GM19099 (cell line): ENCODE measurements at regions not wholly inside any gene's neighbourhood (a gene's known extent, or its start where the extent isn't known, plus 50 kb on each side); places are given as distances from the start of the nearest gene placed in this dataset.

Experiments used
- POLR2A ChIP-seq: IDR thresholded peaks from 3 replicates; pipeline ENCODE4 v1.6.1; 2011; ENCODE audit warnings: low read depth; ENCODE audit not compliant: insufficient read length; ENCODE audit errors: extremely low read depth

DNA sequence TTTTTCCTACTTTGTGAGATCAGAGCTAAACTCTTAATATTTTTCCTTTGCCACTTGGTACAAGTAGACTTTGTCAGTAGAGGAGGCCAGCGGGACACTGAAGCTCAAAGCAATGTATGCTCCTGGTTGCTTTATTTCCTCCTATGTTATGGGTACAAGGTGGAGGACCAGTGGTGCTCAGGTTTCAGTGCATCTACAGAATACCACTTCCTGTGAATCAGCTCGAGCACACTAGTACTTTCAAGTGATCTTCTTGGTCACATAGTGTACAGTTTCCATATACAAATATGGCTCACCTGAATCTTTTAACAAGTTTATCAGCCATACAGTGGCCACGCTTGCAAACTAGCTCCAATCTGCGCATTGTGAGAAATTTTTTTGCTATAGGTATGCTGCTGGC lies 1674.8 kb upstream of the TMEFF2 start:
- TF ChIP-seq POLR2A: no peak

DNA sequence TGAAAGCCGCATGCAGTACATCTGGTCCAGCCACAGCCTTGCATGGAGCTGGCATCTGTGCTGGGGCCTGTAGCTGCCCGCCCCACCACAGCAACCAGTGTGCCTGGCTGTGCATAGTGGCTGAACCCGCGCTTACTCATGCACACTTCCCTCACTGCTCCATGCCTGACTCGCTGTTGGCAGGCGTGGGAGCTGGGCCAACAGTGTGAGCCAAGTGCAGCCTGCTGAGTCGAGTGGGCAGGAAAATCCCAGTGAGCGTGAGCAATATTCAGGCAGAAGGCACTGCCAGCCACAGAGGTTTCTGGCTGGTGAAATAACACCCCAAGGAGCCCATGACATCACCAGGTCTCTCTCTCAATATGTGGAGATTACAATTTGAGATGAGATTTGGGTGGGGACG lies 1674.1 kb upstream of the TMEFF2 start:
- TF ChIP-seq POLR2A: no peak

GRCh38 chr2:193868132-193868531 lies 1673.4 kb upstream of the TMEFF2 start:
- TF ChIP-seq POLR2A: no peak

DNA sequence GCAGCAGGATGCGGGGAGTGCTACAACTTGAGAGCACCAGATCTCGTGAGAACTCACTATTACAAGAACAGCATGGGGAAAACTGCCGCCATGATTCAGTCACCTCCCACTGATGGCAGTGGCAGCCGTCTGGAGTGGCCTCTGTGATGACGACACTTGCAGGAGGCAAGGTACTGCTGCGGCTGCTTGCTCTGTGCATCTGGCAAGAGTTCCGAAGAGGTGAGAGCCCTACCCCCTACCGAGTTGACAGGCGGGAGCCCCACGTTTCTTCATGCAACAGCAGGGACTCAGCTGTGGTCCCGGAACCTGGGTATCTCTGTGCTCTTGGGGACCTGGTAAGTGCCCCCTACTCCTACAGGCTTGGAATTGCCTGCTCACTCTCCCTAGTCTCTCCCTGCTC lies 1672.7 kb upstream of the TMEFF2 start:
- no peak for TF ChIP-seq POLR2A

- no peak for TF ChIP-seq POLR2A
Observed at GRCh38 chr2:193861557-193861956, 1666.8 kb upstream of the TMEFF2 start.

DNA sequence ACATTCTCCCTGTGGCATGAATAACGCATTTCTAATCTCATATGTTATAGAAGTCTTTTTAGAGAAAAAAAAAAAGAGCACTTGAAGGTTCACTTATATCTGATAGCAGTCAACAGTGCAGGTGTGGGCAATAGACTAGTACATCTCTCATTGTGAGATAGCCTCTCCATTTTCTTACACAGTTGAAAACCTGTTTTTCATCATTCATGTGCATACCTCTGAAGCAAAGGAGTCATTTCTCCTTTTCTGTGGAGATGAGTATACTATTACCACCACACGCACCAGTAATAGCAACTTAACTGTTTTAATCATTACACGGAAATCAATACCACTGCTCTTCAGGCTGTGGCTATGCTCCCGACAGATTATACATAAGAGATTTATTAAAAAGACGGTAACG lies 1653.3 kb upstream of the TMEFF2 start:
- no peak for TF ChIP-seq POLR2A

DNA sequence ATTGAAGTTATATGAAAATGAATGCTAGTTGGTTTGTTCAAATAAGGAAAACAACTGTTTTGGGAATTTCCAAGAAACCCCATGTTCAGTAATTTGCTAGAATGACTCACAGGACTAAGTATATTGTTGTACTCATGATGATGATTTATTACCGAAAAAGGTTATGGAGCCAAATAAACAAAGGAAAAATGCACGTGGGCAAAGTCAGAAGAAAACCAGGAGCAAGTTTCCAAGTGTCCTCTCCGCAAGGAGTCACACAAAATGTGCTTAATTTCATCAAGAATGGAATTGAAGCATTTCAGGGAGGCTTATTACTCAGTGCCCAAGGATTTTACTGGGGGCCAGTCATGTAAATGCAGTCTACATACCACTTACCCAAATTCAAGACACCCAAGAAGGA lies 1652.4 kb upstream of the TMEFF2 start:
- TF ChIP-seq POLR2A: no peak

DNA sequence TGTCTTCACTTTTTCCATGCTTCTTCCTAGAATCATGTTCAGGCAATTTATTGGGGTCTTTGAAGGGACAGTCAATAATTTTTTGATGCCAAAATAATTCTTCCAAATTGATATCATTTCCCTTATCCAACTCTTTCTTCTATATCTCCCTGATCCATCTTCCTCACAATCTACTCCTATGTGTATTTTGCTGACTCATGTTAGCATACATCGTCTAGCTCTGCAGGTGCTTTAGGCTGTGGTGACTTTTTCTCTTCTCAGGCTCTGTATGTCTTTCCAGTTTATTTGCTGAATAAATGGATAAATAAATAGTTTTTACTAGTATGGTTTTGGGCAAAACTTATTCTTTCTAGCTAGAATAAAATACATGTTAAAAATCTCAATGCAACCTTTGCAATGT lies 1650.9 kb upstream of the TMEFF2 start:
- TF ChIP-seq POLR2A: no peak

DNA sequence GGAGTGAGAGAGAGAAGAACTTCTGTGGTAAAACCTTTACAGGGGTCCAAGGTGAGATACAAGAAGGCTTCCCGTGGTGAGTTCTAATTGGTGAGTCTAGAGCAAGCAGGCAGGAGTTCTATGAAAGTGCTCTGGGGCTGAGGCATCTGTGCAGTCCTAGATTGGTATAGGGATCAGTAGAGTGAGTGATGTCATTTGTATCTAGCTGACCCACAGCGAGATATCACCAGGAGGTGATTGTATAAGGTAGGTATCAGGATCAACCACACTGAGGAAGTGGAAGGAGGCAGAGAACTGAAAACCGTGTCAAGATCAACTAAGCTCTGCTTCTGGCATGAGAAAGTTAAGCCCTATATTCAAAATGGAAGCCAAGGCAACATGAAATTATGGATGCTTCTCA lies 1648.9 kb upstream of the TMEFF2 start:
- no peak for TF ChIP-seq POLR2A

GRCh38 chr2:193841384-193842150 lies 1646.8 kb upstream of the TMEFF2 start:
- no peak for TF ChIP-seq POLR2A

DNA sequence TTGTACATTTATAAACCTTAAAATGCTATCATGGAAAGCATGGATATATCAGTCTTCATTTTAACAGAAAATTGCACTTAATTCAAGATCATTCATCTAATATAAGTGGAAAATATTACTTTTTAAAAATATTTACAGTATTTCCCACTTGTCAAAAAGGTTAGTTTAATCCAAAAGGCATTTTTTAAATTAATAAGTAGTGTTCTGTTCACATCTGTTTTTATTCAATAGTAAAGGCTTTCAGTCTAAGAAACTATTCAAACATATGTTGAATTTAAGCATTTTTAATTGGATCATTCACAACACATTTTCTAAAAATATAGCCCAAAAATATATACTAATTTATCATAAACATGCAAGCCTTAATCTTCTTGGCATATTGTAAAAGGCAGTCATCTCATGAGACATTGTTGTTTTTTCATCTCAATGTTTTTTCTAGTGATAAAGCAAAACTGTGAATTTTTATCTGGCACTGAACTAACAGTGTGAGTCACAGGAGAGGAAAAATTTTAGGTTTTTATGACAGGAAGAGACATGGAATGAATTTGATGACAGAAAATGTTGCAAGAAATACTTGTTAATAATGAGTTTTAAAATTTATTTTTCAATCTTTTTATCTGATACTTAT lies 1642.5 kb upstream of the TMEFF2 start:
- no peak for TF ChIP-seq POLR2A

- TF ChIP-seq POLR2A: no peak
Observed at GRCh38 chr2:193824474-193824873, 1629.7 kb upstream of the TMEFF2 start.

GRCh38 chr2:193818801-193819499 lies 1624.2 kb upstream of the TMEFF2 start:
- no peak for TF ChIP-seq POLR2A

DNA sequence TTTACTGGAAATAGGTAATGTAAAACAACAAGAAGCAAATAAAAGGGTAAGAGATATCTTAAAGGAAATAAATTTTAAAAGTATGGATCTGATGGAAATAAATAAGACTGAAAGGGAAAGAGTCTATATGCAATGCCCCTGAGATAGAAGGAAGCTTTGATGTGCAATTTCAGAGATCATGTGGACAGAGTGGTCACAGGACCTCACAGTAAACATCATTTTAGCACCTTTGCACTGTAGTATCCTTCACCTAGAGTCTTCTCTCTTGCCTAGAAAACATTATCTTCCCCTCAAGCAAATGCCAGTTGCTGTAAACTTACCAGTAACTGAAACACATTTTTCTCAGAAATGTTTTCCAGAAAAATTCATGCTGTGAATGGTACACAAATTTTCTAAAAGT lies 1621.3 kb upstream of the TMEFF2 start:
- TF ChIP-seq POLR2A: no peak

- no peak for TF ChIP-seq POLR2A
Observed at GRCh38 chr2:193810533-193810932, 1615.8 kb upstream of the TMEFF2 start.

- no peak for TF ChIP-seq POLR2A
Observed at GRCh38 chr2:193808877-193809276, 1614.1 kb upstream of the TMEFF2 start.
